UCSD-AML1 (cell line): ENCODE measurements at regions not wholly inside any gene's neighbourhood (a gene's known extent, or its start where the extent isn't known, plus 50 kb on each side); places are given as distances from the start of the nearest gene placed in this dataset.
A peak's percentile ranks its signal among the peaks of the same experiment; 100 is the strongest.
"Not testable (repeated sequence)": the region's sequence is repeated elsewhere in the genome, so short reads cannot be mapped to it uniquely, and the experiment has no call there.

Source experiments
- DNase-seq: peaks from one replicate; lab custom pipeline; 2025; ENCODE audit not compliant: unreplicated experiment; lab: John Stamatoyannopoulos, UW

GRCh38 chr1:70745199-70745598, 302.4 kb downstream of the PTGER3 start:
- DNase-seq: no peak

- not testable (repeated sequence) for DNase-seq
Observed at GRCh38 chr1:70746062-70746461, 301.6 kb downstream of the PTGER3 start.

GRCh38 chr1:70747123-70747522, 300.5 kb downstream of the PTGER3 start:
- DNase-seq: not testable (repeated sequence)

- DNase-seq: not testable (repeated sequence)
Observed at GRCh38 chr1:70751676-70752287, 295.8 kb downstream of the PTGER3 start.

- no peak for DNase-seq
Observed at GRCh38 chr1:70754701-70755100, 292.9 kb downstream of the PTGER3 start.

- no peak for DNase-seq
Observed at GRCh38 chr1:70760154-70760553, 287.5 kb downstream of the PTGER3 start.

- DNase-seq: no peak
Observed at GRCh38 chr1:70762386-70762785, 285.2 kb downstream of the PTGER3 start.

GRCh38 chr1:70764747-70765146, 282.9 kb downstream of the PTGER3 start:
- DNase-seq: peak; percentile 7

GRCh38 chr1:70767377-70767776, 280.2 kb downstream of the PTGER3 start:
- DNase-seq: no peak

- DNase-seq: no peak
Observed at GRCh38 chr1:70768216-70768615, 279.4 kb downstream of the PTGER3 start.

- DNase-seq: no peak
Observed at GRCh38 chr1:70778056-70778762, 269.4 kb downstream of the PTGER3 start.

- DNase-seq: no peak
Observed at GRCh38 chr1:70778934-70779333, 268.7 kb downstream of the PTGER3 start.

- no peak for DNase-seq
Observed at GRCh38 chr1:70779571-70779970, 268.0 kb downstream of the PTGER3 start.

GRCh38 chr1:70785287-70785686, 262.3 kb downstream of the PTGER3 start:
- no peak for DNase-seq

- no peak for DNase-seq
Observed at GRCh38 chr1:70790232-70790923, 257.2 kb downstream of the PTGER3 start.

- DNase-seq: not testable (repeated sequence)
Observed at GRCh38 chr1:70795064-70795463, 252.6 kb downstream of the PTGER3 start.

GRCh38 chr1:70796298-70796697, 251.3 kb downstream of the PTGER3 start:
- not testable (repeated sequence) for DNase-seq

- DNase-seq: not testable (repeated sequence)
Observed at GRCh38 chr1:70802625-70803024, 245.0 kb downstream of the PTGER3 start.

- DNase-seq: no peak
Observed at GRCh38 chr1:70805641-70806040, 242.0 kb downstream of the PTGER3 start.

- DNase-seq: no peak
Observed at GRCh38 chr1:70807088-70807664, 240.4 kb downstream of the PTGER3 start.

GRCh38 chr1:70809069-70809468, 238.5 kb downstream of the PTGER3 start:
- DNase-seq: no peak

- DNase-seq: no peak
Observed at GRCh38 chr1:70811815-70812214, 235.8 kb downstream of the PTGER3 start.
